IPS-18c (cell line): ENCODE measurements at regions not wholly inside any gene's neighbourhood (a gene's known extent, or its start where the extent isn't known, plus 50 kb on each side); places are given as distances from the start of the nearest gene placed in this dataset.

ENCODE experiments used
- H3K4me3 ChIP-seq: 2 replicates; pipeline ENCODE4 v1.7.0; 2013; ENCODE audit warnings: low read depth, mild to moderate bottlenecking, low read length, moderate library complexity; ENCODE audit not compliant: insufficient read depth
- H3K9me3 ChIP-seq: one replicate; pipeline ENCODE4 v1.6.1; 2013; ENCODE audit warnings: mild to moderate bottlenecking, low read length, moderate library complexity; ENCODE audit not compliant: control insufficient read depth, insufficient read depth

- Histone ChIP-seq H3K4me3 (no peak overlapping the region), H3K9me3 (no peaks in the 10 kb centered on the region)
Observed at GRCh38 chr3:174659511-174659910, 199.6 kb upstream of the NAALADL2 start.

GRCh38 chr3:174662653-174663052, 196.5 kb upstream of the NAALADL2 start:
- H3K9me3 ChIP-seq: no peaks in the 10 kb centered on the region

GRCh38 chr3:174667386-174667785, 191.7 kb upstream of the NAALADL2 start:
- Histone ChIP-seq H3K4me3 (no peak overlapping the region), H3K9me3 (no peaks in the 10 kb centered on the region)

More at GRCh38 chr3:174662653-174663052, 196.5 kb upstream of the NAALADL2 start:
- no peak overlapping the region for H3K4me3 ChIP-seq

- Histone ChIP-seq H3K4me3 (no peak overlapping the region), H3K9me3 (no peaks in the 10 kb centered on the region)
Observed at GRCh38 chr3:174675406-174675805, 183.7 kb upstream of the NAALADL2 start.

GRCh38 chr3:174681784-174682183, 177.3 kb upstream of the NAALADL2 start:
- Histone ChIP-seq H3K9me3 (no peaks in the 10 kb centered on the region), H3K4me3 (no peak overlapping the region)

GRCh38 chr3:174685796-174686195, 173.3 kb upstream of the NAALADL2 start:
- Histone ChIP-seq H3K4me3 (no peak overlapping the region), H3K9me3 (no peaks in the 10 kb centered on the region)

- Histone ChIP-seq H3K4me3 (no peak overlapping the region), H3K9me3 (no peaks in the 10 kb centered on the region)
Observed at GRCh38 chr3:174697310-174697709, 161.8 kb upstream of the NAALADL2 start.

- Histone ChIP-seq H3K9me3 (no peaks in the 10 kb centered on the region), H3K4me3 (no peak overlapping the region)
Observed at GRCh38 chr3:174700736-174701135, 158.4 kb upstream of the NAALADL2 start.

GRCh38 chr3:174710612-174711011, 148.5 kb upstream of the NAALADL2 start:
- H3K4me3 ChIP-seq: no peak overlapping the region
- H3K9me3 ChIP-seq: no peaks in the 10 kb centered on the region

- Histone ChIP-seq H3K4me3 (no peak overlapping the region), H3K9me3 (no peaks in the 10 kb centered on the region)
Observed at GRCh38 chr3:174715386-174715785, 143.7 kb upstream of the NAALADL2 start.

- H3K4me3 ChIP-seq: no peak overlapping the region
- no peaks in the 10 kb centered on the region for H3K9me3 ChIP-seq
Observed at GRCh38 chr3:174716956-174717505, 142.1 kb upstream of the NAALADL2 start.

GRCh38 chr3:174720717-174721116, 138.4 kb upstream of the NAALADL2 start:
- Histone ChIP-seq H3K9me3 (no peaks in the 10 kb centered on the region), H3K4me3 (no peak overlapping the region)

- Histone ChIP-seq H3K4me3 (no peak overlapping the region), H3K9me3 (no peaks in the 10 kb centered on the region)
Observed at GRCh38 chr3:174725303-174725702, 133.8 kb upstream of the NAALADL2 start.

GRCh38 chr3:174737966-174738365, 121.2 kb upstream of the NAALADL2 start:
- Histone ChIP-seq H3K9me3 (peaks cover 3% of the 10 kb centered on the region), H3K4me3 (no peak overlapping the region)

GRCh38 chr3:174749143-174749542, 110.0 kb upstream of the NAALADL2 start:
- Histone ChIP-seq H3K4me3 (no peak overlapping the region), H3K9me3 (no peaks in the 10 kb centered on the region)

- Histone ChIP-seq H3K4me3 (no peak overlapping the region), H3K9me3 (no peaks in the 10 kb centered on the region)
Observed at GRCh38 chr3:174755833-174756829, 103.0 kb upstream of the NAALADL2 start.

- no peak overlapping the region for H3K4me3 ChIP-seq
- no peaks in the 10 kb centered on the region for H3K9me3 ChIP-seq
Observed at GRCh38 chr3:174758943-174759342, 100.2 kb upstream of the NAALADL2 start.

- Histone ChIP-seq H3K4me3 (no peak overlapping the region), H3K9me3 (no peaks in the 10 kb centered on the region)
Observed at GRCh38 chr3:174767406-174767805, 91.7 kb upstream of the NAALADL2 start.
